ENCODE measurements at regions not wholly inside any gene's neighbourhood (a gene's known extent, or its start where the extent isn't known, plus 50 kb on each side); places are given as distances from the start of the nearest gene placed in this dataset.

GRCh38 chr22:23409976-23410375 lies 170.1 kb downstream of the IGLL1 start:
- no peaks in the 10 kb centered on the region for H3K23me2 ChIP-seq (ENCODE audit: insufficient read length, low read depth, low read length, poor library complexity, severe bottlenecking)
- no peak overlapping the region for H2AFZ ChIP-seq (ENCODE audit: low read length)
- Mint-ChIP-seq H3K4me1 (peaks cover 9 to 22% of the 10 kb centered on the region in 2 experiments), H3K27me3 (ENCODE audit: low read depth) (peaks cover 78% of the 10 kb centered on the region), H3K27ac (no peak overlapping the region), H3K9me3 (no peaks in the 10 kb centered on the region), H3K36me3 (ENCODE audit: insufficient read depth in 1 of 3, low read depth in 3 of 3) (no peaks in the 10 kb centered on the region), H3K4me3 (no peak overlapping the region)
- no peak overlapping the region for H3K9ac ChIP-seq (ENCODE audit: extremely low read depth, insufficient read length, low read length)
- no peak for DNase-seq
- no peak overlapping the region for H4K8ac ChIP-seq (replicated peaks; ENCODE audit: insufficient read length, low read depth, low read length)
- no peak overlapping the region for H2AK5ac ChIP-seq (ENCODE audit: insufficient read length, low read length)
- H3K18ac ChIP-seq (ENCODE audit: insufficient read length, low read depth, low read length): no peak overlapping the region
- no peak overlapping the region for H3K4ac ChIP-seq (ENCODE audit: low read depth, low read length)
- H3K14ac ChIP-seq (ENCODE audit: insufficient read depth, low read length): no peak overlapping the region
- no peak overlapping the region for H2BK20ac ChIP-seq (ENCODE audit: low read depth, low read length, poor library complexity, severe bottlenecking)
- H3K9me3 ChIP-seq (ENCODE audit: control insufficient read depth, low read depth, low read length): no peaks in the 10 kb centered on the region
- no peak overlapping the region for H3K4me2 ChIP-seq (ENCODE audit: insufficient read depth, insufficient read length, low read length)
- no peak overlapping the region for H2BK5ac ChIP-seq (ENCODE audit: insufficient read length, low read length)
- no peaks in the 10 kb centered on the region for H3K4me1 ChIP-seq (ENCODE audit: insufficient read depth, low read length)
- H3T11ph ChIP-seq (ENCODE audit: low read length): no peak overlapping the region
- TF ChIP-seq CTCF (conservative IDR thresholded peaks at IDR 0.05): no peak
- H3K79me2 ChIP-seq (ENCODE audit: insufficient read depth, low read length): no peaks in the 10 kb centered on the region
- H3K27ac ChIP-seq (ENCODE audit: insufficient read length, low read depth, low read length): no peak overlapping the region
- no peaks in the 10 kb centered on the region for H3K79me1 ChIP-seq (ENCODE audit: insufficient read depth, low read depth, low read length, poor library complexity, severe bottlenecking)
- no peak overlapping the region for H2BK12ac ChIP-seq (ENCODE audit: insufficient read length, low read depth, low read length)
- no peak overlapping the region for H3K56ac ChIP-seq (ENCODE audit: insufficient read length, low read depth, low read length)
- H4K20me1 ChIP-seq (ENCODE audit: control insufficient read depth, insufficient read depth, insufficient read length): no peaks in the 10 kb centered on the region
- no peak overlapping the region for H4K5ac ChIP-seq (ENCODE audit: insufficient read length, low read depth, low read length)
- no peak overlapping the region for H3K23ac ChIP-seq (ENCODE audit: insufficient read length, low read depth, low read length)
- H2BK120ac ChIP-seq (ENCODE audit: low read depth, low read length, poor library complexity, severe bottlenecking): no peak overlapping the region
- WGBS (ENCODE audit: extremely low coverage, insufficient read length, low lambda C conversion rate): no CpG with 5 or more reads among the region's 8 CpGs
- no peak overlapping the region for H2BK15ac ChIP-seq (ENCODE audit: low read depth, low read length)
- no peaks in the 10 kb centered on the region for H3K27me3 ChIP-seq (ENCODE audit: insufficient read depth, low read length)
- no peak overlapping the region for H4K91ac ChIP-seq (ENCODE audit: insufficient read length, low read depth, low read length)

Data from H9 (cell line).